Type B pancreatic cell (in vitro differentiated cells): ENCODE measurements at regions not wholly inside any gene's neighbourhood (a gene's known extent, or its start where the extent isn't known, plus 50 kb on each side); places are given as distances from the start of the nearest gene placed in this dataset.

Experiments used
- DNase-seq: peaks from one replicate; pipeline ENCODE4 v3.0.0; 2021; ENCODE audit warnings: mixed read lengths; ENCODE audit not compliant: unreplicated experiment; ENCODE audit errors: extremely low spot score
- H3K27ac Mint-ChIP-seq: 2 replicates; pipeline ENCODE4 v1.8.0; 2021; ENCODE audit warnings: mild to moderate bottlenecking, mixed read lengths
- H3K27me3 Mint-ChIP-seq: 2 replicates; pipeline ENCODE4 v1.8.0; 2021; ENCODE audit warnings: mixed read lengths
- H3K36me3 Mint-ChIP-seq: 2 replicates; pipeline ENCODE4 v1.8.0; 2021; ENCODE audit warnings: mixed read lengths
- H3K4me1 Mint-ChIP-seq: one replicate; pipeline ENCODE4 v1.8.0; 2021; ENCODE audit warnings: mixed read lengths; ENCODE audit not compliant: unreplicated experiment
- H3K4me3 Mint-ChIP-seq: 2 replicates; pipeline ENCODE4 v1.8.0; 2021; ENCODE audit warnings: mild to moderate bottlenecking, mixed read lengths
- H3K9me3 Mint-ChIP-seq: 2 replicates; pipeline ENCODE4 v1.8.0; 2021; ENCODE audit warnings: mixed read lengths
- CTCF ChIP-seq: fragments of 200-600 bp; sonication (generic); conservative IDR thresholded peaks from 2 replicates; pipeline ENCODE4 v1.5.0; 2021; ENCODE audit warnings: antibody characterized with exemption, mild to moderate bottlenecking

- Mint-ChIP-seq H3K27ac (no peak overlapping the region), H3K4me3 (no peak overlapping the region), H3K27me3 (no peaks in the 10 kb centered on the region), H3K4me1 (no peaks in the 10 kb centered on the region), H3K9me3 (no peaks in the 10 kb centered on the region), H3K36me3 (no peaks in the 10 kb centered on the region)
- DNase-seq, result no peak
- no peak for TF ChIP-seq CTCF
These were observed 182.2 kb upstream of the STXBP5 start for GRCh38 chr6:147022041-147022440.

DNA sequence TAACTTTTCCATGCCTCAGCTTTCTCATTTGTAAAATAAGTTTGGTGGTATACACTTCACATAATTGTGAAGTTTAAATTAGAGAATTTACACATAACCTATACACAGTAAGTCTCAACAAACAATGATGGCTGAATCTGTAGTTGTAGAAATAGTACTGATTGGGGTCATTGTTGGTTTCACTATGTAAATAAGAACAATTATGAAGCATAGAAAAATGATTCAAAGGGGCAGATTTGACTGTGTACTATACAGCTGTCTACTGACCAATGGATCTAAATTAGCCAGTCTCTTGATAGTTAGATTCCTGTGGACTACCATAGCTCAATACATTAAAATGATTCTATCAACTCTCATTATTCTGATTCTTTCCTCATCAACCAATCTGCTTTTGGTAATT lies 181.1 kb upstream of the STXBP5 start:
- Mint-ChIP-seq H3K9me3 (no peaks in the 10 kb centered on the region), H3K4me3 (no peak overlapping the region), H3K27ac (no peak overlapping the region), H3K36me3 (no peaks in the 10 kb centered on the region), H3K27me3 (no peaks in the 10 kb centered on the region), H3K4me1 (no peaks in the 10 kb centered on the region)
- no peak for TF ChIP-seq CTCF
- DNase-seq, result no peak

GRCh38 chr6:147023581-147023980 lies 180.6 kb upstream of the STXBP5 start:
- H3K27me3 Mint-ChIP-seq, result no peaks in the 10 kb centered on the region
- no peaks in the 10 kb centered on the region for H3K4me1 Mint-ChIP-seq
- H3K27ac Mint-ChIP-seq, result no peak overlapping the region
- H3K9me3 Mint-ChIP-seq, result no peaks in the 10 kb centered on the region
- DNase-seq, result no peak
- TF ChIP-seq CTCF, result no peak
- no peak overlapping the region for H3K4me3 Mint-ChIP-seq
- no peaks in the 10 kb centered on the region for H3K36me3 Mint-ChIP-seq

DNA sequence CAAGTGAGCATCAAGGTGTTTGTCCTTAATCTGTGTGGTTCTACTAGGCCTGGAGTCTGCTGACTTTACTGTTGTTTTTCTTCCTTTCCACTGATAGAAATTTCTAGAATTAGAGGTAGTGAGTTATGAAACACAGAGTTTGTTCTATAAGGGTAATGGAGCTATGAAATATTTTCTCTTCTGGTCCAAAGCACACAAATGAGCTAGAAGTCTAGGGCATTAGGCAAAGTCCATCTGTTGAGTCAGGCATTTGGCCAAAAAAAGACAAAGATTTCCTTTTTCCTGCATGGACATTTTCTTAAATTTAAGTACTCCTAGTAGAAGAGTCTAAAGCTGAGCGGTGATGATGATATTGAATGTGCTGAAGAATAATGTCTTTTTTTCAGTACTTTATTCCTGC lies 174.3 kb upstream of the STXBP5 start:
- no peaks in the 10 kb centered on the region for H3K9me3 Mint-ChIP-seq
- no peak overlapping the region for H3K4me3 Mint-ChIP-seq
- H3K36me3 Mint-ChIP-seq, result no peaks in the 10 kb centered on the region
- DNase-seq, result no peak
- no peak for TF ChIP-seq CTCF
- H3K27me3 Mint-ChIP-seq, result no peaks in the 10 kb centered on the region
- no peak overlapping the region for H3K27ac Mint-ChIP-seq
- H3K4me1 Mint-ChIP-seq, result no peaks in the 10 kb centered on the region

GRCh38 chr6:147033267-147033666 lies 170.9 kb upstream of the STXBP5 start:
- Mint-ChIP-seq H3K27ac (no peak overlapping the region), H3K4me3 (no peak overlapping the region), H3K36me3 (no peaks in the 10 kb centered on the region), H3K4me1 (no peaks in the 10 kb centered on the region), H3K27me3 (no peaks in the 10 kb centered on the region), H3K9me3 (no peaks in the 10 kb centered on the region)
- no peak for DNase-seq
- TF ChIP-seq CTCF, result no peak

- no peaks in the 10 kb centered on the region for H3K9me3 Mint-ChIP-seq
- no peak overlapping the region for H3K4me3 Mint-ChIP-seq
- H3K27ac Mint-ChIP-seq, result no peak overlapping the region
- no peaks in the 10 kb centered on the region for H3K4me1 Mint-ChIP-seq
- TF ChIP-seq CTCF, result no peak
- no peaks in the 10 kb centered on the region for H3K27me3 Mint-ChIP-seq
- no peak for DNase-seq
- H3K36me3 Mint-ChIP-seq, result no peaks in the 10 kb centered on the region
These were observed 168.3 kb upstream of the STXBP5 start for GRCh38 chr6:147035886-147036285.
